Neural progenitor cell (in vitro differentiated cells): ENCODE measurements at regions not wholly inside any gene's neighbourhood (a gene's known extent, or its start where the extent isn't known, plus 50 kb on each side); places are given as distances from the start of the nearest gene placed in this dataset.
A peak's percentile ranks its signal among the peaks of the same experiment; 100 is the strongest.

Experiments used
- DNase-seq: peaks from one replicate; pipeline ENCODE4 v3.0.0-alpha.2; 2016; ENCODE audit warnings: low spot score
- H2AFZ ChIP-seq: fragments of 200-600 bp; sonication (generic); replicated peaks from 2 replicates; pipeline ENCODE4 v1.6.1; 2016; ENCODE audit warnings: antibody characterized with exemption
- H3F3A ChIP-seq: fragments of 200-600 bp; sonication (generic); 2 replicates; pipeline ENCODE4 v1.6.1; 2016; ENCODE audit warnings: antibody characterized with exemption, low read depth
- H3K27ac ChIP-seq: fragments of 200-600 bp; sonication (generic); 2 replicates; pipeline ENCODE4 v1.5.1; 2016; ENCODE audit warnings: mild to moderate bottlenecking
- H3K27me3 ChIP-seq: fragments of 200-600 bp; sonication (generic); 2 replicates; pipeline ENCODE4 v1.6.1; 2016; ENCODE audit warnings: mild to moderate bottlenecking, moderate library complexity
- H3K36me3 ChIP-seq: fragments of 200-600 bp; sonication (generic); 2 replicates; pipeline ENCODE4 v1.5.1; 2016
- H3K4me1 ChIP-seq: fragments of 200-600 bp; sonication (generic); 2 replicates; pipeline ENCODE4 v1.6.1; 2016; ENCODE audit warnings: mixed run types
- H3K4me2 ChIP-seq: fragments of 200-600 bp; sonication (generic); 2 replicates; pipeline ENCODE4 v1.6.1; 2016
- H3K4me3 ChIP-seq: fragments of 200-600 bp; sonication (generic); 2 replicates; pipeline ENCODE4 v1.5.1; 2016
- H3K79me2 ChIP-seq: fragments of 200-600 bp; sonication (generic); 2 replicates; pipeline ENCODE4 v1.6.1; 2016; ENCODE audit warnings: low read depth
- H3K9ac ChIP-seq: fragments of 200-600 bp; sonication (generic); 2 replicates; pipeline ENCODE4 v1.6.1; 2016
- H3K9me3 ChIP-seq: fragments of 200-600 bp; sonication (generic); 2 replicates; pipeline ENCODE4 v1.5.1; 2016; ENCODE audit warnings: low read depth
- H4K20me1 ChIP-seq: fragments of 200-600 bp; sonication (generic); 2 replicates; pipeline ENCODE4 v1.6.1; 2016; ENCODE audit warnings: low read depth
- H3K27ac Mint-ChIP-seq: 3 replicates; pipeline ENCODE4 v1.8.0; 2021; ENCODE audit warnings: mixed read lengths
- H3K27me3 Mint-ChIP-seq: 2 replicates; pipeline ENCODE4 v1.8.0; 2022; ENCODE audit warnings: low read depth, mild to moderate bottlenecking, inconsistent platforms, moderate library complexity, mixed read lengths; ENCODE audit not compliant: insufficient read depth
- H3K36me3 Mint-ChIP-seq: 3 replicates; pipeline ENCODE4 v1.8.0; 2021; ENCODE audit warnings: mixed read lengths
- H3K4me1 Mint-ChIP-seq: 3 replicates; pipeline ENCODE4 v1.8.0; 2021; ENCODE audit warnings: mixed read lengths
- H3K4me3 Mint-ChIP-seq: 3 replicates; pipeline ENCODE4 v1.8.0; 2021; ENCODE audit warnings: mild to moderate bottlenecking, moderate library complexity, mixed read lengths
- H3K9me3 Mint-ChIP-seq: 3 replicates; pipeline ENCODE4 v1.8.0; 2020; ENCODE audit warnings: mixed read lengths
- EZH2 ChIP-seq: fragments of 200-600 bp; sonication (generic); IDR thresholded peaks from 2 replicates; pipeline ENCODE4 v1.6.1; 2017; ENCODE audit warnings: antibody characterized with exemption, mild to moderate bottlenecking, moderate library complexity
- EZH2phosphoT487 ChIP-seq: fragments of 200-600 bp; sonication (generic); IDR thresholded peaks from 2 replicates; pipeline ENCODE4 v1.6.1; 2017; ENCODE audit warnings: antibody characterized with exemption
- TF ChIP-seq, protein P1 (sequence below): fragments of 200-600 bp; sonication (generic); IDR thresholded peaks from 2 replicates; pipeline ENCODE4 v1.5.1; 2017; ENCODE audit warnings: antibody characterized with exemption, mild to moderate bottlenecking

DNA sequence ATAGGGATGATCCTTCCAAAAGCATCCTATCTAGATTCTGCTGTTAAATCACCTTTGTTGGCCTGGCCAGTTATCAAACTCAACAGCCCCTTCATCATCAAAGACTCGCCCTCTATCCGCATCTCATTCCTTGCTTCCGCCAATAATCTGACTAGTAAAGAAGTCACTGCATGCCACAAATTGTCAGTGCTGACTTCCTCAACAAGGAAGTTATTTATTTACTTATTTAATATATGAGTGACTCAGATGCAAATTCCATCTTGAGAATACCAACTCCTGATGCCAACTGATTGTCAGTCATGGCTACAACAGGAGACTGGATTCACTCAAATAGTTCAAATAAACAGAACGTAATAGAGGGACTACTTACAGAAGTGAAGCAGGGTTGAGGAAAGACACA, 283.8 kb downstream of the TRIML1 start:
- peaks cover 3% of the 10 kb centered on the region for H3K4me1 ChIP-seq
- TF ChIP-seq EZH2phosphoT487: no peak
- TF ChIP-seq EZH2: no peak
- TF ChIP-seq, protein P1, sequence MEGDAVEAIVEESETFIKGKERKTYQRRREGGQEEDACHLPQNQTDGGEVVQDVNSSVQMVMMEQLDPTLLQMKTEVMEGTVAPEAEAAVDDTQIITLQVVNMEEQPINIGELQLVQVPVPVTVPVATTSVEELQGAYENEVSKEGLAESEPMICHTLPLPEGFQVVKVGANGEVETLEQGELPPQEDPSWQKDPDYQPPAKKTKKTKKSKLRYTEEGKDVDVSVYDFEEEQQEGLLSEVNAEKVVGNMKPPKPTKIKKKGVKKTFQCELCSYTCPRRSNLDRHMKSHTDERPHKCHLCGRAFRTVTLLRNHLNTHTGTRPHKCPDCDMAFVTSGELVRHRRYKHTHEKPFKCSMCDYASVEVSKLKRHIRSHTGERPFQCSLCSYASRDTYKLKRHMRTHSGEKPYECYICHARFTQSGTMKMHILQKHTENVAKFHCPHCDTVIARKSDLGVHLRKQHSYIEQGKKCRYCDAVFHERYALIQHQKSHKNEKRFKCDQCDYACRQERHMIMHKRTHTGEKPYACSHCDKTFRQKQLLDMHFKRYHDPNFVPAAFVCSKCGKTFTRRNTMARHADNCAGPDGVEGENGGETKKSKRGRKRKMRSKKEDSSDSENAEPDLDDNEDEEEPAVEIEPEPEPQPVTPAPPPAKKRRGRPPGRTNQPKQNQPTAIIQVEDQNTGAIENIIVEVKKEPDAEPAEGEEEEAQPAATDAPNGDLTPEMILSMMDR: no peak
- H4K20me1 ChIP-seq: no peaks in the 10 kb centered on the region
- H3K36me3 ChIP-seq: peaks cover 5% of the 10 kb centered on the region
- H3K79me2 ChIP-seq: no peaks in the 10 kb centered on the region
- Mint-ChIP-seq H3K27me3 (peaks cover 2% of the 10 kb centered on the region), H3K36me3 (no peaks in the 10 kb centered on the region), H3K4me3 (no peak overlapping the region), H3K27ac (no peak overlapping the region), H3K9me3 (peaks cover 2% of the 10 kb centered on the region), H3K4me1 (no peaks in the 10 kb centered on the region)
- peak overlapping the region; percentile 23 for H2AFZ ChIP-seq
- H3K9me3 ChIP-seq: peaks cover 7% of the 10 kb centered on the region
- H3K27me3 ChIP-seq: no peaks in the 10 kb centered on the region
- H3K9ac ChIP-seq: no peak overlapping the region
- no peaks in the 10 kb centered on the region for H3F3A ChIP-seq
- H3K27ac ChIP-seq: no peak overlapping the region
- no peak for DNase-seq
- no peak overlapping the region for H3K4me2 ChIP-seq
- no peak overlapping the region for H3K4me3 ChIP-seq

DNA sequence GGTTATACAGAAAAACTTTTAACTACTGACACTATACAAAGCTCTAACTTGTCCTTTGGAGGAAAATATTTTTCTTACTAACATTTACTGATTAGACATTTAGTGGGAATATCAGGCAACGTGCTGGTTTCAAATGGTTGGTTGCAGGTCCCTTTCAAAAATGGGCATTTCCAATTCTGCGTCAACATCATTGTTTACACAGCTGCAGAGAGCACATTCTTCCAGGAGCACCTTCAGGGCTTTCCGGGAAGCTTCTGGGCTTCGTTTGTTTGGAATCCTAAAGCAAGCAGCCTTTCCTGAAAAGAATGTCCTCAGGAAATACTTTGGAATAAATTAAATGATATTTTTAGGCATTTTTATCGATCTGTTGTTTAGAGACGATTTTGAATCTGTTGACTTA, 289.7 kb downstream of the TRIML1 start:
- peaks cover 7% of the 10 kb centered on the region for H3K9me3 ChIP-seq
- H4K20me1 ChIP-seq: no peaks in the 10 kb centered on the region
- Mint-ChIP-seq H3K27ac (no peak overlapping the region), H3K27me3 (peaks cover 4% of the 10 kb centered on the region), H3K9me3 (peaks cover 9% of the 10 kb centered on the region), H3K36me3 (peaks cover 3% of the 10 kb centered on the region), H3K4me1 (peaks cover 7% of the 10 kb centered on the region), H3K4me3 (no peak overlapping the region)
- H3K4me2 ChIP-seq: peak overlapping the region; percentile 23
- peak; percentile 63 for DNase-seq
- no peak overlapping the region for H2AFZ ChIP-seq
- no peak overlapping the region for H3K4me3 ChIP-seq
- H3K9ac ChIP-seq: no peak overlapping the region
- peaks cover 5% of the 10 kb centered on the region for H3K36me3 ChIP-seq
- peaks cover 29% of the 10 kb centered on the region for H3K4me1 ChIP-seq
- no peaks in the 10 kb centered on the region for H3K27me3 ChIP-seq
- H3K27ac ChIP-seq: peak overlapping the region; percentile 26
- no peaks in the 10 kb centered on the region for H3K79me2 ChIP-seq
- H3F3A ChIP-seq: peaks cover 9% of the 10 kb centered on the region
- TF ChIP-seq EZH2 (no peak), EZH2phosphoT487 (no peak)
- TF ChIP-seq, protein P1: no peak

DNA sequence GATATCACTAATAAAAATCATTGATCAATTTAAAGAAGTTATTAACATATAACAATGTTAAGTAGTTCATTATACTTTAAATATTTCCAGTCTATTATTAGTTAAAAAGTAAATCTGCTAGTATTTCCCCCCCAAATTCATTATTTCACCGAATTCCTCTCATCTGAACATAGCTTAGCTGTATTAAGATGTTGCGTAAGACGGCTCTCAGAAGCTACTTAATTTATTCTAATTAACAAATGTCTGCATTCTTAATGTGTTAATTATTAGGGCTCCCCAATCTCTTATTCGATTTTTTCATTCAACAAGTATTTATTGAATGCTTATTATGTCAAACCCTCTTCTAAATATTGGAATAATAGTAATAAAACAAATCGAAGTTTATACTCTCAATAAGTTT, 290.7 kb downstream of the TRIML1 start:
- Histone ChIP-seq H3K36me3 (peaks cover 5% of the 10 kb centered on the region), H3K27me3 (no peaks in the 10 kb centered on the region), H2AFZ (no peak overlapping the region), H3K4me2 (no peak overlapping the region), H3K9ac (no peak overlapping the region), H4K20me1 (no peaks in the 10 kb centered on the region), H3F3A (peaks cover 14% of the 10 kb centered on the region), H3K79me2 (no peaks in the 10 kb centered on the region), H3K4me1 (peaks cover 38% of the 10 kb centered on the region), H3K4me3 (no peak overlapping the region), H3K27ac (no peak overlapping the region), H3K9me3 (peaks cover 2% of the 10 kb centered on the region)
- Mint-ChIP-seq H3K4me3 (no peak overlapping the region), H3K27me3 (peaks cover 4% of the 10 kb centered on the region), H3K27ac (no peak overlapping the region), H3K36me3 (peaks cover 3% of the 10 kb centered on the region), H3K9me3 (peaks cover 10% of the 10 kb centered on the region), H3K4me1 (peaks cover 15% of the 10 kb centered on the region)
- DNase-seq: no peak
- TF ChIP-seq, protein P1: no peak
- TF ChIP-seq EZH2phosphoT487 (no peak), EZH2 (no peak)
